GM21737 (cell line): ENCODE measurements at regions not wholly inside any gene's neighbourhood (a gene's known extent, or its start where the extent isn't known, plus 50 kb on each side); places are given as distances from the start of the nearest gene placed in this dataset.
"Not testable (repeated sequence)": the region's sequence is repeated elsewhere in the genome, so short reads cannot be mapped to it uniquely, and the experiment has no call there.

Source experiments
- ATAC-seq: cut with Tn5 transposase; IDR thresholded peaks from one replicate; pipeline ENCODE4 v1.9.1; 2021; ENCODE audit warnings: mild to moderate bottlenecking, moderate library complexity; ENCODE audit not compliant: unreplicated experiment

DNA sequence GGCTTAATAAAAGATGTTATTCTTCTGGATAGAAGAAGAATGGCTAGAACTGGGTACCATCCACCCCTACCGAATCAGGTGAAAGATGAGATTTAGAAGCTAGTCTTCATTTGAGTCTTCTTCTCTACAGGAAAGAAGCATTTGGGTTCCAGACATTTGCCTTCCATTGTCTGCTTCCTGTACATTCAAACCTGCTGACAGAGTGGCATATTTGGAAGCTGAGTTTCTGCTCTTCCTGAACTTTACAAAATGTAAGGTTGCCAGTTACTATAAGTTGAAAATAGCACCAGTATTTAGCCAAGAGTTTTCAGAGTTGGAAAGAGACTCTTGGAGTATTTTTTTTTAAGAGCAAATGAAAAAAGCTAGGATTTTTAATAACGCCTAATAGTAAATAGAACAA lies 525.4 kb upstream of the TLE4 start:
- no peak for ATAC-seq

DNA sequence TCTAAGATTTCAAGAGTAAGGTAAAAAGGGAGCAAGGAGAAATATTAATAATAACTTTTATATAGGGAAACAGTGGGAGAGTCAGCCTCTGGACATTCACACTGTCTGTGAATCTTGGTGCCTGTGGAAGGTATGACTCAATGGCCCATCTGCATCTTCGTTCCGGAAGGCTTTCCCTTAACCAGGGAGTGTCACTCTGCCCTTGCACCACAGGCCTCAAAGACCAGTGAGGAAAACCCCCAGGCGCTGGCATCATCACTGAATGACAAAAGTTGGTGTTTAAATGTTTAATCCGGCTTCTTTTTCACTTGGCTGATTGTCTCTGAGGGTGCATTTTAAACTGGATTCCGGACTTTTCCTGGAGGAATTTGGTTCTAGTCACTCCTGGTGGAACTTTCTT lies 522.4 kb upstream of the TLE4 start:
- ATAC-seq, result no peak

DNA sequence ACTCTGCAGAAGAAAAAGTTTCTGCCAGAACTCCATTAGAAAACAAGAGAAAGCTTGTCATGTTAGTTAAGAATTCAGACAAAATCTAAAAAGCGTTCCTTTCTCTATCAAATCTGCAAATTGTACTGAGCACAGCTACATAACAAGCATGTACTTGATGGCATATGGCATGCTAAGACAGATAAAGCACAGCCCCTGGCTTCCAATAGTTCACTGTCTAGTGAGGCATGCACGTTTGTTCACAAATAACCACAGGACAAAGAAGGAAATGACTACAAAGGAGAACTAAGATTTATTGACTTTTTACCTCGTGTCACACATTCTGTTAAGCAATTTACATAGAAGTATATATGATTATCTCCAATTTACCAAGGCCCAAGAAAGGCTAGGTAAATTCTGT lies 518.2 kb upstream of the TLE4 start:
- ATAC-seq, result no peak

DNA sequence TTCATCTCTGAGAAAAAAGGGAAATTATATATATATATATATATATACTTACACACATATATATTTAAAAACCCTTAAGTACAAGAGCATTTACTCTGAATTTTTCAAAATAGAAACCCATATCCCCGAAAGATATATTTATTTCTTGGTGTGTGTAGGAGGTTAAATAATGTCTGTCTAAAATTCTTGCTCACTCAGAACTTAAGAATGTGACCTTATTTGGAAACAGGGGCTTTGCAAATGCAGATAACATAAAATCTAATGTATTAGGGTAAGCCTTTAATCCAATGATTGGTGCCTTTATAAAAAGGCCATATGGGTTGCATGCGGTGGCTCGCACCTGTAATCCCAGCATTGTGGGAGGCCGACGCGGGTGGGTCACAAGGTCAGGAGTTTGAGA lies 517.3 kb upstream of the TLE4 start:
- ATAC-seq, result no peak

DNA sequence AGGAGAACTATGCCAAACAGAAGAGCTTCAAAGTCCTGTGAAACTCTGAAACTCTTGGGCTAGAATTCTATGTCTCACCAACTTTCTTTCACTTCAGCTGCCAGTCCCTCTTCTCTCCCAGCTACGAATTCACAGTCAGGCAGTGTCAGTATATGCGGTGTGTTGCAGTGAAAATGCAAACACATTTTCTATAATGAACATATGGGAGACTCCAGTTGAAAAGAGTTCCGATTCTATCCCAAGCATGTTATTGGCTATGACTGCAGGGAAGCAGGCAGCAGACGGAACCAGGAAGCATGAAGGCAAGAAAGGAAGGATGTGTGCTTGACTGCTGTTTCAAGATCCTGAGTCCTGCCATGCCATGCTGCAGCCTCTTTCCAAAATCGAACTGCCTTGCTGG lies 515.7 kb upstream of the TLE4 start:
- no peak for ATAC-seq

DNA sequence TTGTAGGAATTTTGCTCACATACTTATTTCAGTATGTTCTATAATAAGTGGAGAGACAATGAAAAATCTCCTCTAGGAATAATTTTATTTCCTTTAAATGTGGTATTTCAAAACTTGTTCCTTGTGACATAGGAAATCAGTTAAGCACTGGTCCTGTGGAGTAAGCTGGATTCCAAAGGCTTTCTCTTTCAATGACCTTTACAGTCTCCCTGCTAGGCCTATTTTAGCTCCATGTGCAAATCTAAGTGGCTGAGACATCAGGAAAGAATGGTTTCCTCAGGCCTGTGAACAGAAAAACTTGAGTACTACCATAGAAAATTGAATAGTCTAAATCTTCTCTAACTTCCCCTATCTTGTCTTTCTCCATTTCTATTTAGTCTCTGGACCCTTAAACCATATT lies 514.2 kb upstream of the TLE4 start:
- ATAC-seq, result no peak

DNA sequence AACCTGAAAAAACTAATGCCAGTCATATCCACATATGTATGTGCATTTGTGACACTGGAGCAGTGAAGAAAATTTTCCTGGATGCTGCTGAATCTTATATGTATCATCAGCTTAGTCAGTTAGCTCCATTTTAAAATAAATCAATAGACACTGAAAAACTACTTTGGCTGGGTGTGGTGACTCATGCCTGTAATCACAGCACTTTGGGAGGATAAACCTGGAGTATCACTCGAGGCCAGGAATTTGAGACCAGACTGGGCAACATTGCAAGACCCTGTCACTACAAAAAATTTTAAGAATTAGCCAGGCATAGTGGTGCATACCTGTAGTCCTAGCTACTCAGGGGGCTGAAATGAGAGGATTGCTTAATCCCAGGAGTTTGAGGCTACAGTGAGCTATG lies 511.0 kb upstream of the TLE4 start:
- ATAC-seq, result no peak

DNA sequence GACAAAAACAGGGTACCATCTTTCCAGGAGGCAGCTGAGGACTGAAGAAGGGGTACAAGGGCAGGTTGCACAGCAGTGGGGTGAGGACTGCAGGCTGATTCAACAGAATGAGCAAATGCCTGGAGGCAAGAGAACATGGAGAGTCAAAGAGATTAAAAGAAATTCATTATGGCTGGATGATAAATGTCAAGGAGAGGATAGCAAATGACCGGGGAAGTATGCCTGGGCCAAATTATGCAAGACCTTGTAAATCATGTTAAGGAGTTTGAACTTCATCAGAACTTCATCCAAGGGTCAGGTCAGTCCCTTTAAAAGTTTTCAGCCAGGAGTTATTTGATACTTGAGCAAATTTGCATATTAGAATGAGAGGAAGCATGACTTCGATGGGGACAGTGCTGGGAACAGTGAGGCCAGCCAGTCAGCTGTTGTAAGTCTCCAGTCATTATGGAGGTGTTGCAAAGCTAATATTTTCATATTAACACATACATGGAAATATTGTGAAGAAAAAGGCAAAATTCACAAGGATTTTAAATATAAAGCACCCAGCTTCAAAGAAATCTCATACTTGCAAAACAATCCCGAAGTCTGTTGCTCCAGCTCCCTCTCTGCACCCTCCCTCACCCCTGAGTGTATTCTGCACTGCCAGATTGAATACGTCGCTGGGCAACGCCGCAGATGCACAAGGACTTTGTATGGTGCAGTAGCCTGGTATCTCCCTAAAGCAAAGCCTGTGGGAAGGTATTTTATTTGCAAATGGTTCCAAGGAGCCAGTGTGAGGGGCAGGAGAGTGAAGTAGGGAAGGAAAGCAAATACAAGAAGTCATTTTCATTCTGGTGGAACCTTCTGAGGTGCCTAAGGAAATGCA lies 509.8 kb upstream of the TLE4 start:
- no peak for ATAC-seq

DNA sequence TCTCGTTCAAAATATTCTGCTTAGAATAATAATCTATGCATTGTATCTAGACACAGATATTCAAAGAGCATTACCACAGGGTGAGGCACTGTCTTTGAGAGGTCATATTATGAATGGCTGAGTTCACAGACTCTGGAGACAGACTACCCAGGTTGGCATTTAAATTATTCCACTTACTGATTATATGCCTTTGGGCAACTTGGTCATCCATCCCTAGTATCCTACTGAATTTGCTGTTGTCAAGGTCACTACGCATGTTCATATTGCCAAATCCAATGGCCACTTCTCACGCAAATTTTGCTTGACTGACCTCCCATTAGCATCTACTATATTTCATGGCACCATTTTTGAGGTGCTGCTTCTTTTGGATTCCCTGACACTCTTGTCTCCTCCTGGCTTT lies 498.6 kb upstream of the TLE4 start:
- ATAC-seq, result no peak

DNA sequence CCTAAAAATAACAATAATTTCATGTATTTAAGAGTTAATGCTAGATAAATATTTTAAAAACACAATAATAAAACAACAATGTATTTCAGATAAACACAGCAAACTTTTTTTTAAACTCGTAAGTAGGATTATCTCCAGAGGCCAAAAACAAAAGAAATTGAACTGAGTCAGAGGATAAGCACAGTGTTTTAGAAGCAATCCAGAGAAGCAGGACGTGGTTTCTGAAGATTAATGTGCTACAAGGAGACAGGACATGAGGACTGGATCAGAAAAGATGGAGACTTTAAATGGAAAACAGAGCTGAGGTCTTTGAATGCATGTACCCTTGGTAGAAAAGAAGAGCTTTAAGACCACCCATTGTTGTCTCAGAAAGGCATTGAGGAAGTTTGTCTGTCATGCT lies 491.2 kb upstream of the TLE4 start:
- no peak for ATAC-seq

DNA sequence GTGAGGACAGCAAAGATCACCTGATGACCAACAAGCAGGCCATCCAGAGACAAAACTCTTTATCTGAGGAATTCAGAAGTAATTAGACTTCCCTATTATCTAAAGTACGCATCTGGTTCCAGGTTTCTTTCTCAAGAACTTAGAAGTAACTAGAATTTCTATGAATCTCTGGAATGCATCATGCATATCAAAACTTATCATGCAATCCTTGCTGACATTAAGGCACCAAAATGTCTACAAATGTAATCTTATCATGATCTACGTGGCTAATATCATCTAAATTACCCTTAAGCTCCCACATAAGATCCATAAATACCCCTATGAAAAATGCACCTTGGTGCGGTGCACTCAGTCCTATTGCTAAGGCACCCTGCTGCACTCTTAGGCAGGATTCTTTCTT lies 488.1 kb upstream of the TLE4 start:
- no peak for ATAC-seq

DNA sequence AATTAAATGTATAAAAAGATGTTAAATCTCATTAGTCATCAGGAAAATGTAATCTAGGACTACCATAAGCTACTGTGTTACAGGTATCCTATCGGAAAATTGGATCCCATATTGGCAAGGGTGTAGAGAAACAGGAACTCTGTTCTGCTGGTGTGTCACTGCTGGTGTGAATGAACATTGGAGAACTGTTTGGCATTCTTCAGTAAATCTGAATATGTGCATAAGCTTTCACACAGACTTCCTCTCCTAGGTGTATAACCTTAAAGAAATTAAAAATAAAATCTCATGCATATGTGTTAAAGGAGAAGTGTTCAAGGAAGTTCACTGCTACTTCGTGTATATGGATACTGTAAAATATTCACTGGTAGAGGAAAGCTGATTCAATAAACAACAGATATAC lies 484.6 kb upstream of the TLE4 start:
- ATAC-seq, result no peak

DNA sequence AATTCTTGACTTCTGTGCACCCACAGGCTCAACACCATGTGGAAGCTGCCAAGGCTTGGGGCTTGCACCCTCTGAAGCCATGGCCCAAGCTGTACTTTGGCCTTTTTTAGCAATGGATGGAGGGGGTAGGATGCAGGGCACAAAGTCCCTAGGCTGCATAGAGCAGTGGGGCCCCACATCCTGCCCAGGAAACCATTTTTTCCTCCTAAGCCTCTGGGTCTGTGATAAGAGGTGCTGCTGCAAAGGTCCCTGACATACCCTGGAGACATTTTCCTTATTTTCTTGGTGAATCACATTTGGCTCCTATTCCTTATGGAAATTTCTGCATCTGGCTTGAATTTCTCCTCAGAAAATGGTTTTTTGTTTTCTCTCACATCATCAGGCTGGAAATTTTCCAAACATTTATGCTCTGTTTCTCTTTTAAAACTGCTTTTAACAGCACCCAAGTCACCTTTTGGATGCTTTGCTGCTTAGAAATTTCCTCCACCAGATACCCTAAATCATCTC lies 482.7 kb upstream of the TLE4 start:
- no peak for ATAC-seq

DNA sequence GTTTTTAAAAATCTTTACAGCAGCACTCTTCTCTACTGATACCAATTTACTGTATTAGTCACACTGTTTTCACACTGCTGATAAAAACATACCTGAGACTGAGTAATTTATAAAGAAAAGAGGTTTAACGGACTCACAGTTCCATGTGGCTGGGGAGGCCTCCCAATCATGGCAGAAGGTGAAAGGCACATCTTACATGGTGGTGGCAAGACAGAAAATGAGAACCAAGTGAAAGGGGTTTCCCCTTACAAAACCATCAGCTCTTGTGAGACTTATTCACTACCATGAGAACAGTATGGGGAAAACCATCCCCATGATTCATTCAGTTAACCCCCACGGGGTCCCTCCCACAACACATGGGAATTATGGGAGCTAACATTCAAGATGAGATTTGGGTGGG lies 481.9 kb upstream of the TLE4 start:
- ATAC-seq, result not testable (repeated sequence)

DNA sequence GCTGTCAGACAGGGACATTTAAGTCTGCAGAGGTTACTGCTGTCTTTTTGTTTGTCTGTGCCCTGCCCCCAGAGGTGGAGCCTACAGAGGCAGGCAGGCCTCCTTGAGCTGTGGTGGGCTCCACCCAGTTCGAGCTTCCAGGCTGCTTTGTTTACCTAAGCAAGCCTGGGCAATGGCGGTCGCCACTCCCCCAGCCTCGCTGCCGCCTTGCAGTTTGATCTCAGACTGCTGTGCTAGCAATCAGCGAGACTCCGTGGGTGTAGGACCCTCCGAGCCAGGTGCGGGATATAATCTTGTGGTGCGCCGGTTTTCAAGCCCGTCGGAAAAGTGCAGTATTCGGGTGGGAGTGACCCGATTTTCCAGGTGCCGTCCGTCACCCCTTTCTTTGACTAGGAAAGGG lies 468.5 kb upstream of the TLE4 start:
- not testable (repeated sequence) for ATAC-seq

DNA sequence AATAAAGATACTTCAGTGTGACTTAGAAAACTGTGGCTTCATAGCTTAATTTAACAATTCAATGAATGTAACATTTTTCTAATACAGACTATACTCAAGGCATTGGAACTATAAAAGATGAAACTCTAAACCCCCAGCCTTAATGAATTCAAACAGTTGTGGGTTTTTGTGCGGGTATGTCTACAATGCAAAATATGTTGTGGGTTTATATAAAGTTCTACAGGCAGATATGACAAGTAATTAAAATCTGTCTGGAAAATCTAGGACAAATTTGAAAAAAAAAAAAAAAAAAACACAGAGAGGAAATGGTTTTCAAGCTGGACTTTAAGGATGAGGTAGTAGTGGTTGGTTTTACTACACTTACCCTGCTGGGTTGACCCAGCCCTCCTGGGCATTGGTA lies 467.5 kb upstream of the TLE4 start:
- no peak for ATAC-seq

DNA sequence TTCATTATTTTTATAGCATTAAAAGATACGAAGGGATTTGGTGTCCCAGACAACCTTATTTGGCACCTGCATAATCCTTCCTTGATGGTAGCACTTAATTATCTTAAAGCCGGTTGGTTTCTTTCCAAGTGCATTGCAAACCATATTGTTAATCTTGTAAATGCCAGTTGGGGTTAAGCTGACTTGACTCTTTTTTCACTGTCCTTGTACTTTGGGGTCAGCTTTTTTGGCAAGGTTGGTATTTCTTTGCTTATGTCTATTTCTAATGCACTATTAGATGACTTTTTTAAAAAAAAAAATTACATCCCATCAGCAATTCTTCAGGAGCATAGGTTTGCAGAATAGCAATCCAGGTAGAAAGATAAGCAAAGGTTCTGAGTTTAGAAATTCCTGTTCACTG lies 466.8 kb upstream of the TLE4 start:
- ATAC-seq, result no peak

DNA sequence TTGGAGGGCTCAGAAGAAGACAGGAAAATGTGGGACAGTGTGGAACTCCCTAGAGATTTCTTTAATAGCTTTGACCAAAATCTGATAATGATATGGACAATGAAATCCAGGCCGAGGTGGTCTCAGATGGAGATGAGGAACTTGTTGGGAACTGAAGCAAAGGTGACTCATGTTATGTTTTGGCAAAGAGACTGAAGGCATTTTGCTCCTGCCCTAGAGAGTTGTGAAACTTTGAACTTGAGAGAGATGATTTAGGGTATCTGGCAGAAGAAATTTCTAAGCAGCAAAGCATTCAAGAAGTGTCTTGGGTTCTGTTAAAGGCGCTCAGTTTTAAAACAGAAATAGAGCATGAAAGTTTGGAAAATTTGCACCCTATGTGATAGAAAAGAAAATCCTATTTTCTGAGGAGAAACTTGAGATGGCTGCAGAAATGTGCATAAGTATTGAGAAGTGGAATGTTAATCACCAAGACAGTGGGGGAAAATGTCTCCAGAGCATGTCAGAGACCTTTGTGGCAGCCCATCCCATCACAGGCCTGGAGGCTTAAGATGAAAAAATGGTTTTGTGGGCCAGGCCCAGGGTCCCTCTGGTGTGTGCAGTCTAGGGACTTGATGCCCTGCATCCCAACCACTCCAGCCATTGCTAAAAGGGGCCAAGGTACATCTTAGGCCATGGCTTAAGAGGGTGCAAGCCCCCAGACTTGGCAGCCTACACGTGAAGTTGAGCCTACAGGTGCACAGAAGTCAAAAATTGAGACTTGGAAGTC lies 463.7 kb upstream of the TLE4 start:
- no peak for ATAC-seq

DNA sequence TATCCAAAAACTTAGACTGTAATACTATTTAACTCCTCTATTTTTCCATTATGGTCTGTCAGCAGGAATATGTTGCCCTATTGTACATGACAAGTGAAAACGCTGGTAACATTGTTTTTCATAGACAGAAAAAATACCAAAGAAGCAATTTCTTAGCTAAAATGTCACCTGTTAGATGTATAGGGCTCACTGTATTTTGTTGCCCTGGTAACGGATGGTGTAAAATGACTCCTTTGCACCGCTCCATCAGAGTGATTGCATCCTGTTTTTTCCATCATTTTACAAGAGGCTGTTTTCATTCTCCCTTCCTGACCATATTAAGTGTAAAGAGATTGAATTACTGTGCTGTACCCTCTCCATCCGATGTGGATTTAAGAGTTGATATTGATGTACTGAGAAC lies 460.1 kb upstream of the TLE4 start:
- ATAC-seq, result no peak

DNA sequence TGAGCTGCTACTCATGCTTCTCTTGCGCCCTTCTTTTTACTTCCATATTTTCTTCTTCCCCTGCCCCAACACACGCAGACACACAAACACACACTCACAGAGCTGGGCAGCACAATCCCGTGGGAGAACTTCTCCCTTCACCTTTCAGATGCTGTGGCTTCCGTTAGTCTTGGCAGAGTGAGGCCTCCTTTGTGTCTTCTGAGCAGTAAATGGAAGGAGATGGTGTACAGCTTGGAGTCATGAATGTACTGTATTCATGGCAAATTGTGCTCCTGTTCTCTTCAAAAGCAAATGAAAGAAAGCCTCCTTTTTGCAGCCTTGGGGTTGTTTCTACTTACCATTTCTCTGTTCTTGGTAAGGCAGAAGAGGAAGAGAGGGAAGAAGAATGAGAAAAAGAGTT lies 456.6 kb upstream of the TLE4 start:
- no peak for ATAC-seq

DNA sequence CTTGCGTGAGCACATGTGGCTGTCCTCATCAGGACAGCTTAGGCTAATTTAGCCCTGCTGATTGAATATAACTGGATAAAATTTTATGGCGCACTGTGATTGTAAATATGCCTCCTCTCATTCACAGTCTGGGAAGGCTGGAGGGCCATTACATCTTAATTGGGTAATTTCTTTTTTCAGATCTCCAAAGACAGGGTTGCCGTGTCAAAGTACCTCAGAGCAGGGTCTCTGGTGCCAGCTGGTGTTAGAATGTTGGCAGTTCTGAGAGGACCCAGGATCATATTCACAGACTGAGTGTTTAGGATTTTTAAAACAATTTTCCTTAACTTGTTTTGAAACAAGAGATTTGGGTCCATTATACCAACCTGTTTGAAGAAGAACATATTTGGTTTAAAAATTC lies 455.7 kb upstream of the TLE4 start:
- ATAC-seq, result no peak

DNA sequence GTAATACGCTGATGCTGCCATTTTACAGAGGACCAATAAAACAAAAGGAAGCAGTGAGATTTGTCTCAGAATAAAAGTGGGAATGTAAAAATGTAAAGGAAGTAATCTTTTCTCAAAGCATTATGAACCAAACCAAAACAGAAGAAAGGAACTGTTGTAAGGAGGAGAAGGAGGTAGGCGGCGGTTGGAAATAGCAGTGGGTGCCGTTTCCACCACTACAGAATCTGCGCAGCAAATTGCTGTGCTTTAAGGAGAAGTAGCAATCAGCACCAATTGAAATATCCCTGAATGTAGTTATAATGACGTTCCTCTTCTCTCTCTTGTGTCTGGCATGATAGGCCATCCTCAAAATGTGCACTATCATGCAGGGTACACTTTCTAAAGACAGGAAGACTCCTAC lies 455.1 kb upstream of the TLE4 start:
- ATAC-seq, result no peak
